ENCODE measurements at regions not wholly inside any gene's neighbourhood (a gene's known extent, or its start where the extent isn't known, plus 50 kb on each side); places are given as distances from the start of the nearest gene placed in this dataset.

DNA sequence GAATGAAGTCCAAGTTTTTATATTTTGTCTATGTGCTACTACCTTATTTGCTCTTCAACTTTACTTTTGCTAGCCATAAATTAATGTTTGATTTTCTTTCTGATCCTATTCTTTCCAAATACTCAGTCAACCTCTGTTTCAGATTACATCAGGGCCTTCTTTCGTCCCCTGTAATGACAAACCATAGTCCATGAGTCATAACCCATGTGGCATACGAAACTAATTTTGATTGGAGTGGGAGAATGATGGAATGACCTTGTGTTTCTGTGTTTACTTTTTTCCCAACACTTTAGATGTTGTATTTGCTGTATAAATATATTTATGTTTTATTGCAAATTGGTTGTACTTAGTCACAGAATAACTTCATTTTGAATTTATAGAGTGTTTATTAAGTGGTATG lies 1043.1 kb downstream of the DTWD2 start:
- no peak for DNase-seq (ENCODE audit: low read depth)

- no peak for DNase-seq (ENCODE audit: low read depth)
Observed at GRCh38 chr5:117943541-117943940, 1044.8 kb downstream of the DTWD2 start.

- no peak for DNase-seq (ENCODE audit: low read depth)
Observed at GRCh38 chr5:117942861-117943519, 1045.4 kb downstream of the DTWD2 start.

DNA sequence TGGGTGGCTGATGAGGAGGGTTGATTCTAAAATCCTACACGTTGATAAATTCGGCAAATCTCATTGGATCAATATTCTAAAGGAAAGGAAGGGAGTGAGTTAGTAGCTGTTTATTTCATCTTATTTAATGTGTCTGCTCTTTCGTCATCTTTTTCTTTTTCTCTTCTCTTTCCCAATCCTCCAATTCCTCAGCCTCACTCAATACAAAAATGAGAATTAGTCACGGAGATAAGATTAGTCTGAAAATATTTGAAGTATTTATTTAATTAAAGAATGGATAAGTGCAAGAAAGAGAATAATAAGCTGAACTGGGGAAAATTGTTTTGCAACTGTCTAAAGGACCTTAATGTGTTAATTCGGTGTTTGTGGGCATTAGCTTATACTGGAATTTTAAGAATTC lies 1095.1 kb downstream of the DTWD2 start:
- no peak for DNase-seq (ENCODE audit: low read depth)

DNA sequence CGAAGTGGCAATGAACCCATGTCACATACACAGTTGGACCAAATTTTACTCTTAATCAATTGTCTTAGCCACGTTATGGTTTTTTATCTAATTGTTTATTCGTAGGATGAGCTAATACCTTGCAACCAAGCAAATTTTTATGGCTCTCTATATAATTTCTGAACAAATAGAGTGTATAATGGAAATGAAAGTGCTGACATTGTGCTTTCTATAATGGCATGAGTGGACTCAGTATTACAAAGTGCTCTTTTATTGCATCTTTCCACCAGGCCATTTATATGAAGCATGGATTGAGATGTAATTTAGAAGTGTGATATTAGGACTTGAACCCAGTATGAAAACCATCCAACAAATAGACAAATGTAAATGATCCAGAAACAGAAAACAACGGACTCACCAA lies 1096.0 kb downstream of the DTWD2 start:
- DNase-seq (ENCODE audit: low read depth): no peak

- DNase-seq (ENCODE audit: low read depth): peak; percentile 0
Observed at GRCh38 chr5:117889596-117889995, 1098.8 kb downstream of the DTWD2 start.

GRCh38 chr5:117888688-117889087 lies 1099.7 kb downstream of the DTWD2 start:
- no peak for DNase-seq (ENCODE audit: low read depth)

DNA sequence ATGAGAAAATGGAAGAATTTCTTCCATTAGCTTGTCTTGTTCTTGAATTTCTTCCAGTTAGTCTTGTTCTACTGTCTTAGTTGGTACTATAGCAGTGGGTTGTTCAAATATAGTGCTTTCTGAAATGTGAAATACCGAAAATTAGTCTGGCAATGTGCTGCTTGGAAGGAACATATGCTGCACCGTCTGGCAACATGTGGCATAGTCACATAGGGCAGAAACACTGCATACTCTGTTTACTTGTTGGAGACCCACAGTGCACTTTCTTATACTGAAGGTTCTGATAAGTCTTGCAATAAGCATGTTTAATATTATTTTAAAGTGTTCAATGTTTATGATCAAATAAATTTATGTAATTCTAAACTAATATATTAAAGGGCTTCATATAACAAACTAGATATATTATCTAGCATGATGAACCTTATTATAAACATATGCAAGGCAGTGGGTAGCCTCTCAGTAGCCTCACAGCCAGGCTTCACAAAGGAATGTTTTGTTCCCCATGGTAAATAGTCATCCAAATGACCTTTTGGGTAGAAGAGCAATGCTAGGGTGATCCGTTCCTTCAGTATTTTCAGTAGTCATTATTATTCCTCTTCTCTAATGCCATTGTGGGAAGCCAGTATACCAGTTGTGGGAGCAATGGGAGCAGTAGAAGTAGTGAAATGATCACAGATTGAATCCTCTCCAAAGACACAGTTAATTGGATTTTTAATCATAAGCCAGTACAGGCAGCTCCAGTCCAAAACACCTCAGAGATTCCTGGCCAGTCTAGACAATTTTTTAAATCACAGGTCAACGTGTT lies 1106.7 kb downstream of the DTWD2 start:
- no peak for DNase-seq (ENCODE audit: low read depth)

DNA sequence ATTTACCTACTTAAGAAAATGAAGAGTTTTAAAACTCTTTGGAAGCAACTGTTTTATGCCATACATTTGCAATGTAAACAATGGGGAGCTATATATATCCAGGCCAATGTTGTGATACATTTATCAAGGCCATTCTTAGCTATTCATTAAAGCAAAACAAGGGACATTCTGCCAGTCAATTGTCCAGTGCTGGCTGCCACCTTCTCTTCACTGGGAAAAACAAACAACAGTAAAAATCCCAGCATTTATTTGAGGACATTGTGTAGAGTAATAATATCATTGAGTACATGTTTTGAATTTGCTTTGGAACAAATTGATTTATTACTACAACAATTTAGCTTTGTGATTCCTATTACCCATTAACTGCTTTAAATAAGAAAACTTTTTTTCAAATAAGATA lies 1107.4 kb downstream of the DTWD2 start:
- no peak for DNase-seq (ENCODE audit: low read depth)

- DNase-seq (ENCODE audit: low read depth): no peak
Observed at GRCh38 chr5:117877731-117878130, 1110.6 kb downstream of the DTWD2 start.

- no peak for DNase-seq (ENCODE audit: low read depth)
Observed at GRCh38 chr5:117872798-117873368, 1115.5 kb downstream of the DTWD2 start.

DNA sequence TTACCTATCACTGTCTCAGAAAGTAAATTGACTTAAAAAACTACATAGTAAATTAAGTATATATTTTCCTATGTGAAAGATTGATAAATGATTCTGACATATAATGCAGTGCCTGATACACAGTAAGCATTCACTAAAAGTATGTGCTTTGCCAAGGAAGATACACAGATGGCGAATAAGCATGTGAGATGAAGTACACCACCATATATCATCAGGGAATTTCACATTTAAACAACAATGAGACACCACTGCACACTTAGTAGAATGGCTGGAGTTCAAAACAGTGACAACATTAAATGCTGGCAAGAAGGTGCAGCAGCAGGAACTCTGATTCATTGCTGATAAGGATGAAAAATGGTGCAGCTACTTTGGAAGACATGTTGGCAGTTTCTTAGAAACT lies 1118.8 kb downstream of the DTWD2 start:
- no peak for DNase-seq (ENCODE audit: low read depth)

GRCh38 chr5:117863586-117864296 lies 1124.6 kb downstream of the DTWD2 start:
- DNase-seq (ENCODE audit: low read depth): no peak

- no peak for DNase-seq (ENCODE audit: low read depth)
Observed at GRCh38 chr5:117860550-117860949, 1127.8 kb downstream of the DTWD2 start.

DNA sequence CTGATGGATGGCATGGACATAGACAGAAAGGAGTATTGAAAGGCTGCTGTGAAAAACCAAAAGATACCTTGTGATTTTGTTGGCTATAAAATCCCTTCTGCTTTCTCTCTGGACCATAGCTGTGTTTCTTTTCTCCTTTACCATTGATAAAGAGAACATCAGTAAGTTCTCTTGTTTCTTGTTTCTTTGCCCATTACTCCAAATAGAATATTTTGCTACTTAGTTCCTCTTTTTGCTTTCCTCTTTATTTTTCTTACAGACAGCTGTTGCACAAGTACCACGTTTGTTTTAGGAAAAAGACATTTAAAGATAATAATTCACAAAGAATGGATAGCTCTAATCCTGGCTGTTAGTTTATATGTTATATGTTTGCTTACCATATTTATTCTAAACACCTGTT lies 1129.2 kb downstream of the DTWD2 start:
- no peak for DNase-seq (ENCODE audit: low read depth)

- no peak for DNase-seq (ENCODE audit: low read depth)
Observed at GRCh38 chr5:117856713-117857112, 1131.6 kb downstream of the DTWD2 start.

DNA sequence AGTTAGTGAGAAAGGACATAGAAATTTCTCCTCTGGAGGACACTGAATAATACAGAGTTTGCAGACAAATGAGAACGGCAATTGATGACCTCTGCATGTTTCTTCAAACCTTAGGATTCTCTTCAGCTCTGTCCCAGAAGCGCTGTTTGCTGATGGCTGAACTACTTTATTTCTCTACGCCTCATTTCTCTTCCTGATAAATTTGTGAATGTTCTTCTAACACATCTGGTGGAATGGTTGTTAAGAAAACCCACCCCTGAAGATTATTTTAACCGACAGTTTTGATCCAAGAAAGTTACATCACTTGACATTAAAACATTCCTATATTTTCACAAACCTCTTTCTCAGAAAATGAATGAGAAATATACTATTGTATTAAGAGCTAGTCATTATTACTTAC lies 1150.6 kb downstream of the DTWD2 start:
- DNase-seq (ENCODE audit: low read depth): no peak

DNA sequence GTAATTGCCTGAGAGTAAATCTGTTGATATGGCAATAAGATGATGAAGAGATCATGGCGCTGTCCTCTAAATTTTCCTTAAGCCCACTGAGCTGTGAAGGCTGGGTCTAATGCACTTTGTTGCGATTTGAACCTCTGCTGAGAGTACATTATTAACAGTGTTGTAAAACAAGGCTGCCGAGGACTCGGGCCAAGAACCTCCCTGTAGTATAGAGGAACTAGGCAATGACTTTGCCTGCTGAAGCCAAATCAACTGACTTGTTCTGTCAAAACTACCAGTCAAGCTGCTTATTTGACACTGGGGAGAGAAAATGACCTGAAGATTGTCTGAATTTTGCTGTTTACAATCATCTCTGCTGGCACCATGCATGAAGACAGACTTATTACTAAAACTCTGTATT lies 1154.7 kb downstream of the DTWD2 start:
- DNase-seq (ENCODE audit: low read depth): no peak

DNA sequence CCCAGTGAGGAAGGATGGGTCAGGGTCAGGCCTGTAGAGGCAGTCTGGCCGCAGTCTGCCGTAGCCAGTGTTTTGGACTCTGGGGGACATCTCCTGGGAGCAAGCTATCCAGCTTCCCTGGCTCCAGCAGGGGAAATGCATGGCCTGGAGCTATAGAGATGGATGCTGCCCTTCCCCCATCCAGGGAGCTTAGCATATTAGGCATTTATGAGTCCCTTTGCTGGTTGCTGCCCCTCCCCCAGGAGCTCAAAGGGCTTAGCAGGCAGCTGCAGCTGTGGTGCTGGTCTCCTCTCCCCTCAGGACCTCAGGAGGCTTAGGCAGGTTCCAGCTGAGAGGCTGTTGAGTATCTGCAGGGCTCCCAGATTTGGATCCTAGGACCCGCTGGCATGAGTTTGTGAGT lies 1158.7 kb downstream of the DTWD2 start:
- no peak for DNase-seq (ENCODE audit: low read depth)

DNA sequence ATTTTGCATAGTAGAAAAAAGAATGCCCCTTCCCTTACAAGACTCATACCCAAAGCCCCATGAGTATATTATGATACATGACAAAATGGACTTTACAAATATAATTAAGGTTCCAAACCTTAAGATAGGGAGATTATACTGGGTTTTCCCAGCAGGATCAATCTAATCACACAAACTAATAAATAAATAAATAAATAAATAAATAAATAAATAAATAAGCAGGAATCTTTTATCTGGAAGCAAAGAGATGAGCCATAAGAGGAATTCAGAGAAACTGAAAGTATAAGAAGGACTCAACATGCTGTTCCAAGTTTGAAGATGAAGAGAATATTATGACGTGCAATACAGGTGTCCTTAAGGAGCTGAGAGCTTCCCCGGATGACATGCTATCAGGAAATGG lies 1174.5 kb downstream of the DTWD2 start:
- DNase-seq (ENCODE audit: low read depth): no peak

DNA sequence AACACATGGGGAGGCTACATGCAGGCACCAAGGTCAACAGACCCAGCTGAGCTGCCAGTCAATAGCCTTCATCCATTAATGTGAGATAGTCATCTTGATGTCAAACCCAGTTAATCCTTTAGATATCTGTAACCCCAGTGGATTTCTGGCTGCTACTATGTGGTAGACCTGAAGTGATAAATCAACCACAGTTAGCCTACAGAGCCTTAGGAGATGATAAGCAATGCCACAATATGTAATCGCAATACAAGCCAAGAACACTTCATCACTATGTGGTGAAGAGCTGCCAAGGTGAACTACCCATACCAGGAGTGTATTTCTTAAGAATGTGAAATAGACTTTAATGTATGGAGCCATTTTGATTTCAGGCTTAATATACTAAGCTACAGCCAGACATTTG lies 1175.5 kb downstream of the DTWD2 start:
- DNase-seq (ENCODE audit: low read depth): no peak

GRCh38 chr5:117809251-117809650 lies 1179.1 kb downstream of the DTWD2 start:
- no peak for DNase-seq (ENCODE audit: low read depth)

DNA sequence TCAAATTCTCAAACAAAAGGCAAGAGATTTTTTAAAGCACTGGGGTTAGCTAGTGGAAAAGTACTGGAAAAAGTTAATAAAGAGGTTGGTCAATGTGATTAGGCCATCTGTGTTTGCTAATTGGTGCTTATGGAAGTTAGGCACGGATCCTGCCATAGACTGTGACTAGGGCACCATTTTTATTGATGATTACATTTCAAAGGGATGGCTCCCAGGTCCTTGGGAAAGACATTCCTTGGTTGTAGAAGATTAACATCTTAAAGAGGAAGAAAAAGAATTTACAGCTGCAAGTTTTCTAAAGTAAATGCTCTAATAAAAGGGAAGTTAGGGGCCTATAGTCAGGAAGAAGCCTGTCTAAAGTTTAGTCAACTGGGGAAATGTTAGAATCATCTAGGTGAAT lies 1183.3 kb downstream of the DTWD2 start:
- DNase-seq (ENCODE audit: low read depth): no peak

Data from M059J (cell line).